ENCODE measurements at regions not wholly inside any gene's neighbourhood (a gene's known extent, or its start where the extent isn't known, plus 50 kb on each side); places are given as distances from the start of the nearest gene placed in this dataset.

- no peaks in the 10 kb centered on the region for H3K36me3 ChIP-seq
- H3K4me1 ChIP-seq (ENCODE audit: control insufficient read depth in 1 of 2, low read depth in 2 of 2), result no peaks in the 10 kb centered on the region
- DNase-seq (ENCODE audit: low spot score) (no peak), ATAC-seq (ENCODE audit: insufficient number of reproducible peaks, low FRiP score, low read depth) (no peak)
- no peak overlapping the region for H3K27ac ChIP-seq
- no peaks in the 10 kb centered on the region for H3K27me3 ChIP-seq (replicated peaks; ENCODE audit: insufficient read depth)
- H3K4me3 ChIP-seq, result no peak overlapping the region
- TF ChIP-seq, protein P1, sequence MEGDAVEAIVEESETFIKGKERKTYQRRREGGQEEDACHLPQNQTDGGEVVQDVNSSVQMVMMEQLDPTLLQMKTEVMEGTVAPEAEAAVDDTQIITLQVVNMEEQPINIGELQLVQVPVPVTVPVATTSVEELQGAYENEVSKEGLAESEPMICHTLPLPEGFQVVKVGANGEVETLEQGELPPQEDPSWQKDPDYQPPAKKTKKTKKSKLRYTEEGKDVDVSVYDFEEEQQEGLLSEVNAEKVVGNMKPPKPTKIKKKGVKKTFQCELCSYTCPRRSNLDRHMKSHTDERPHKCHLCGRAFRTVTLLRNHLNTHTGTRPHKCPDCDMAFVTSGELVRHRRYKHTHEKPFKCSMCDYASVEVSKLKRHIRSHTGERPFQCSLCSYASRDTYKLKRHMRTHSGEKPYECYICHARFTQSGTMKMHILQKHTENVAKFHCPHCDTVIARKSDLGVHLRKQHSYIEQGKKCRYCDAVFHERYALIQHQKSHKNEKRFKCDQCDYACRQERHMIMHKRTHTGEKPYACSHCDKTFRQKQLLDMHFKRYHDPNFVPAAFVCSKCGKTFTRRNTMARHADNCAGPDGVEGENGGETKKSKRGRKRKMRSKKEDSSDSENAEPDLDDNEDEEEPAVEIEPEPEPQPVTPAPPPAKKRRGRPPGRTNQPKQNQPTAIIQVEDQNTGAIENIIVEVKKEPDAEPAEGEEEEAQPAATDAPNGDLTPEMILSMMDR (IDR thresholded peaks at IDR 0.05), result no peak
- no peaks in the 10 kb centered on the region for H3K9me3 ChIP-seq
These were observed 633.9 kb upstream of the MIR17HG start for GRCh38 chr13:90713441-90714133.

GRCh38 chr13:90715485-90715884 is 632.0 kb upstream of the MIR17HG start:
- no peak for ATAC-seq (ENCODE audit: insufficient number of reproducible peaks, low FRiP score, low read depth)
- Histone ChIP-seq H3K27me3 (replicated peaks; ENCODE audit: insufficient read depth) (no peaks in the 10 kb centered on the region), H3K27ac (no peak overlapping the region), H3K36me3 (no peaks in the 10 kb centered on the region), H3K4me3 (no peak overlapping the region), H3K9me3 (no peaks in the 10 kb centered on the region), H3K4me1 (ENCODE audit: control insufficient read depth in 1 of 2, low read depth in 2 of 2) (no peaks in the 10 kb centered on the region)
- TF ChIP-seq, protein P1 (IDR thresholded peaks at IDR 0.05), result no peak
- no peak for DNase-seq (ENCODE audit: low spot score)

GRCh38 chr13:90717451-90717936 is 630.0 kb upstream of the MIR17HG start:
- TF ChIP-seq, protein P1 (IDR thresholded peaks at IDR 0.05), result no peak
- Histone ChIP-seq H3K4me3 (no peak overlapping the region), H3K9me3 (no peaks in the 10 kb centered on the region), H3K27me3 (replicated peaks; ENCODE audit: insufficient read depth) (no peaks in the 10 kb centered on the region), H3K27ac (no peak overlapping the region), H3K4me1 (ENCODE audit: control insufficient read depth in 1 of 2, low read depth in 2 of 2) (no peaks in the 10 kb centered on the region), H3K36me3 (no peaks in the 10 kb centered on the region)
- ATAC-seq (ENCODE audit: insufficient number of reproducible peaks, low FRiP score, low read depth), result no peak
- no peak for DNase-seq (ENCODE audit: low spot score)

GRCh38 chr13:90719461-90719860 is 628.0 kb upstream of the MIR17HG start:
- H3K4me1 ChIP-seq (ENCODE audit: control insufficient read depth in 1 of 2, low read depth in 2 of 2), result no peaks in the 10 kb centered on the region
- no peaks in the 10 kb centered on the region for H3K27me3 ChIP-seq (replicated peaks; ENCODE audit: insufficient read depth)
- no peak overlapping the region for H3K4me3 ChIP-seq
- no peak for DNase-seq (ENCODE audit: low spot score)
- no peak overlapping the region for H3K27ac ChIP-seq
- no peak for ATAC-seq (ENCODE audit: insufficient number of reproducible peaks, low FRiP score, low read depth)
- TF ChIP-seq, protein P1 (IDR thresholded peaks at IDR 0.05), result no peak
- H3K36me3 ChIP-seq, result no peaks in the 10 kb centered on the region
- no peaks in the 10 kb centered on the region for H3K9me3 ChIP-seq

- H3K27me3 ChIP-seq (replicated peaks; ENCODE audit: insufficient read depth), result no peaks in the 10 kb centered on the region
- DNase-seq (ENCODE audit: low spot score) (no peak), ATAC-seq (ENCODE audit: insufficient number of reproducible peaks, low FRiP score, low read depth) (no peak)
- no peaks in the 10 kb centered on the region for H3K4me1 ChIP-seq (ENCODE audit: control insufficient read depth in 1 of 2, low read depth in 2 of 2)
- no peak overlapping the region for H3K4me3 ChIP-seq
- TF ChIP-seq, protein P1 (IDR thresholded peaks at IDR 0.05), result no peak
- no peak overlapping the region for H3K27ac ChIP-seq
- no peaks in the 10 kb centered on the region for H3K9me3 ChIP-seq
- H3K36me3 ChIP-seq, result no peaks in the 10 kb centered on the region
These were observed 625.5 kb upstream of the MIR17HG start for GRCh38 chr13:90721937-90722336.

Measured in thoracic aorta (tissue), 2 donors.